NCI-H345 (cell line): ENCODE measurements at regions not wholly inside any gene's neighbourhood (a gene's known extent, or its start where the extent isn't known, plus 50 kb on each side); places are given as distances from the start of the nearest gene placed in this dataset.
"Not testable (repeated sequence)": the region's sequence is repeated elsewhere in the genome, so short reads cannot be mapped to it uniquely, and the experiment has no call there.

Source experiments
- DNase-seq: peaks from one replicate; lab custom pipeline; 2025; lab: John Stamatoyannopoulos, UW

GRCh38 chr20:53800418-53800817 is 206.8 kb upstream of the ZNF217 start:
- no peak for DNase-seq

GRCh38 chr20:53797085-53797484 is 203.4 kb upstream of the ZNF217 start:
- no peak for DNase-seq

DNA sequence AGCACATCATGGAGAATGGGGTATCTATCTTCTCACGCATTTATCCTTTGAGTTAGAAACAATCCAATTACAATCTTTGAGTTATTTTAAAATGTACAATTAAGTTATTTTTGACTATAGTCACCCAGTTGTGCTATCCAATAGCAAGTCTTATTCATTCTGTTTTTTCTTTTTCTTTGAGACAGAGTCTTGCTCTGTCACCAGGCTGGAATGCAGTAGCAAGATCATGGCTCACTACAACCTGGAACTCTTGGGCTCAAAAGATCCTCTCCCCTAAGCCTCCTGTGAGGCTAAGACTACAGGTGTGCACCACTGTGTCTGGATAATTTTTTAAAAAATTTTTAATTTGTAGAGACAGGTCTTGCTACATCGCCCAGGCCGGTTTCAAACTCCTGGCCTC is 201.5 kb upstream of the ZNF217 start:
- no peak for DNase-seq

GRCh38 chr20:53794529-53795115 is 201.0 kb upstream of the ZNF217 start:
- DNase-seq: no peak

DNA sequence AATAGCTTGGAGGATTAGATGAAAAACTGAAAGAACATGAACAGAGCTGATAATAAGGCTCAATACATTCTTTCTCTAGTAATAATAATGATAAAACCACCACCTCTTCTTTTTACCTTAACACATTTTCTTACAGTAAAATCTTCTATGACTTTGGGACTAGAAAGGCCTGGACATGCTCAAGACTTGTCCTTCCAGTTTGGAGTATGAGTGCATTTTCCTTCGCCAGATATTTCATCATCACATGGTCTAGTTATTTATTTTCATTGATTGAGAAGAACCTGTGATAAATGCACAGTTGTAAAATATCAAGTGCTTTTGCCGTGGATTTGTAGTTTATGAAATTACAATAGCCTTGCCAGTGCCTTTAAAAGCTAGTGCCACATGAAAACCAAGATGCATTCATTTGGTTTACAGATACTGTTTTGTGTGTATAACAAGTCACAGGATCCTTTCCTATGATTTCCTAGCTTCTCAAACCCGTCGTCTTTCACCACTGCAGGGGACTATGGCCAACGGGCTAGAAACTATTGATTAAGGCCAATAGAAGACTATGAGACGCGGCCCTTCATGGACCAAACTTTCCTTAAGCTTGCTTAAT is 200.2 kb upstream of the ZNF217 start:
- DNase-seq: no peak

GRCh38 chr20:53792946-53793536 is 199.4 kb upstream of the ZNF217 start:
- no peak for DNase-seq

- no peak for DNase-seq
Observed at GRCh38 chr20:53789989-53790675, 196.5 kb upstream of the ZNF217 start.

DNA sequence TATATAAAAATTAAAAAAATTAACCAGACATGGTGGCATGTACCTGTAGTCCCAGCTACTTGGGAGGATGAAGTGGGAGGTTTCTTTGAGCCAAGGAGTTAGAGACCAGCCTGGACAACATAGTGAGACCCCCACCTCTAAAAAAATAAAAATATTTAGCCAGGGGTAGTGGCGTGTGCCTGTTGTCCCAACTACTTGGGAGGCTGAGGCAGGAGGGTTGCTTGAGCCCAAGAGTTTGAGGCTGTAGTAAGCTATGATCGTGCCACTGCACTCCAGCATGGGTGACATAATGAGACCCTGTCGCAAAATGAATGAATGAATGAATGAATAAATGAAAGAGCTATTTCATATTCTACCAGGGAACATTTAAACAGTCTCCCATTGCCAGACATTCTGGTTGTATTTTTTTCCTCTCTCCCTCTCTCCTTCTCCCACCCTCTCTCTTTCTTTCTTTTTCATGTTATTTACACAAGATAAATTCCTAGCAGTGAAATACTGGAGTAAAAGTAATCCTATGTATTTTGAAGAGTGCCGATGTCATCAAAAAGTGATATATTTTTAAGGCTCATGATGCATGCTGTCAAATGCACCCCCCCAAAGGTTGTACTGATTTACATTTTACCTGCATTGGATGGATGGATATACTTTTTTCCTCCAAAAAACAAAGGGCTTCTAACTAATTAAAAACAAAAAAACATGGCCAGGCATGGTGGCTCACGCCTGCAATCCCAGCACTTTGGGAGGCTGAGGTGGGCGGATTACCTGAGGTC is 194.8 kb upstream of the ZNF217 start:
- no peak for DNase-seq

- DNase-seq: not testable (repeated sequence)
Observed at GRCh38 chr20:53787491-53787931, 193.9 kb upstream of the ZNF217 start.

DNA sequence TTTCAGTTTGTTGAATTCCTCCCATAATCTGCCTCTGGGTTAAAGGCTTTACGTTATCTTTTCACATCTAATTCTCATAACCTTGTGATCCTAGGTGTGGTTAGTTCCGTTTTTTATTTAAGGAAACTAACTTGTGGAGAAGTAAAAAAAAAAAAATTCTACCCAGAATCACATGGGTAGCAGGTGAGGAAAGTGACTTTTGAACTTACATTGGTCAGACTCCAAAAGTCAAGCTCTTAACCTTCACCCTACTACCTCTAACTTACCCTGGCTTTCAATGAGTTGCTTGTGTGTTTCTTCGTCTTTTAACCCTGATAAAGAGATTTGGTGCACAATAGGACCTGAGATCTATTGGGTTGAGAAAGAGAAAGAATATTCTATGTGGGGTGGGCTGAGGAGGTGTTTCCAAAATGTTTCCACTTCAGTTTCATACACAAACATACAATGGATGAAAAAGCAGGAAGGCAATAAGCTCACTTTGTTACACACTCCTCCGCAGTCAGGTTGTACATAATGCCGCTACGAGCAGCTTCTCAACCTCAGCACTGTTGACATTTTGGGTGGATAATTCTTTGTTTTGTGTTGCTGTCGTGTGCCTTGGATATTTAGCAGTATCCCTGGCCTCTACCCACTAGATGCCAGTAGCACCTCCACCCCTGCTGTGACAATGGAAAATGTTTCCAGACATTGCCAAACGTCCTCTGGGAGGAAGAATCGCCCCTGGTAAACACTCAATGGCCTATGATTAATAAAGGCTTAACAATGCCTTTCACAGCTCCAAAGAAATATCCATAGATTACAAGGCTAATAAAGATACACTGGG is 193.0 kb upstream of the ZNF217 start:
- DNase-seq: no peak

GRCh38 chr20:53786071-53786444 is 192.4 kb upstream of the ZNF217 start:
- DNase-seq: no peak

- no peak for DNase-seq
Observed at GRCh38 chr20:53785320-53785719, 191.7 kb upstream of the ZNF217 start.

DNA sequence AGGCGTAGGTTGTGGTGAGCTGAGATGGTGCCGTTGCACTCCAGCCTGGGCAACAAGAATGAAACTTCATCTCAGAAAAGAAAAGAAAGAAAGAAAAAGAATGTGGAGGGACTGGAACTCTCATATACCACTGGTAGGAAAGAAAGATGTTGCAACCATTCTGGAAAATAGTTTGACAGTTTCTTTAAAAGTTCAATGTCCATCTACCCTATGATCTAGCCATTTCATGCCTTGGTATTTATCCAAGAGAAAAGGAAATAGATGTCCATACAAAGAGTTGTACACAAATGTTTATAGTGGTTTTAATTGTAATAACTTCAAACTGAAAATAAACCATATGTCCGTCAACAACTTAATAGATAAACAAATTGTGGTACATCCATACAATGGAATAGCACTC is 190.1 kb upstream of the ZNF217 start:
- no peak for DNase-seq

GRCh38 chr20:53782612-53783246 is 189.1 kb upstream of the ZNF217 start:
- DNase-seq: no peak

DNA sequence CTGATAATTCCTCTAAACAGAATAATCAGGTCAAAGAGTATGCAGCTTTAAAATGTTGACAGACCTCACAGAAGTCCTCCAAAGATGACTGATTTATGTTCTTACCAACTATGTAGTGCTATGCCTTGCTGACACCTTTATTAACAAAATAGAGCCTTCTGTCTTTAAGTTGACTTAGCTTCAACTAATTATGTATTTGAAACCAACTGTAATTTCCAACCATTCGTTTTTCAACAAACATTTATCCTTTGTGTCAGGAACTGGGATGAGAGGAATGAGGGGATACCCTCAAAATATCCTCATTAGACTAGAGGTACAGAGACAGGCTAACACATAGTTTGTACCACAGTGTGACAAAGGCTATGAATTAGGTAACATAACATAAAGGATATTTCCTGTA is 186.2 kb upstream of the ZNF217 start:
- DNase-seq: no peak

DNA sequence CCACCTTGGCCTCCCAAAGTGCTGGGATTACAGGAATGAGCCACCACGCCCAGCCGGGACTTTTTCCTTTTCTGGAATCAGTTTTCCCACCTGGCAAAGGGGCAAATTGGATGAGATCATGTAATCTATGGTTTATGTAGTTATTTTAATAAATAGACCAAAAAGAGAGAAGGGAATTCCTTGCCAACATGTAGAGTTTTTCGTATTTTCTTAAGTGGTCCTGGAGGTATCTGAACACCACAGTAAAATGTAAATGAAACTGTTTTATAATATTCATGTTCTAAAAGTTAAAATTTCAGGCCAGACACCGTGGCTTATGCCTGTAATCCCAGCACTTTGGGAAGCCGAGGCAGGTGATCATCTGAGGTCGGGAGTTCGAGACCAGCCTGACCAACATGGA is 185.1 kb upstream of the ZNF217 start:
- no peak for DNase-seq

DNA sequence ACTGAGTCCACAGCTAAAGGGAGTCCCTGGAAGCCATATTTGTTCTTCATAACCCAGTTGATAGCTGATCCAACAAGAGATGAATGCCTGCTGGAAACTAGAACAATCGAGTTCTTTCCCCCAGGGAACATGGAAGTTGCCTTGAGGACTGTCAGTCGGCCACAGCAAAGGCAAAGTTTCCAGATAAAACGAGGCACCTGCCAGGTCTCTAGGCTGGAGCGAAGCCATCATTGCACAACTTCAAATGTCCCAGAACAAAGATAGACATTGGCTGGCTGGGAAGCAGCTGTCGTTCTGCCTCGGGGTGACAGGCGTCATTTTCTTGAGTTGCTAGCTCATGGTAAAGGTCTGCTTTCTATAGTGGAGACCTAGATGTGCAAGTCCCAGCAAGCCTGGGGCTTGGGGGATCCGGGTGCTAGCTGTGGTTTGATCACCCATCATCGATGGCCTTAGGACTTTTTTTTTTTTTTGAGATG is 184.4 kb upstream of the ZNF217 start:
- DNase-seq: no peak

GRCh38 chr20:53777402-53777801 is 183.8 kb upstream of the ZNF217 start:
- not testable (repeated sequence) for DNase-seq

DNA sequence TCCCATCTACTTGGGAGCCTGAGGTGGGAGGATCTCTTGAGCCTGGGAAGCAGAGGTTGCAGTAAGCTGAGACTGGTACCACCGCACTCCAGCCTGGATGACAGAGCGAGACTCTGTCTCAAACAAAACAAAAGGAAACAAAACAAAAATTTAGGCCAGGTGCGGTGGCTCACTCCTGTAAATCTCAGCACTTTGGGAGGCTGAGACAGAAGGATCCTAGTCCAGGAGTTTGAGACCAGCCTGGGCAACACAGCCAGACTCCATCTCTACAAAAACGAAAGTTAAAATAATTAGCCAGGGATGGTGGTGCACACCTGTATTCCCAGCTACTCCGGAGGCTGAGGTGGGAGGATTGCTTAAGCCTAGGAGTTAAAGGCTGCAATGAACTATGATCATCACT is 183.2 kb upstream of the ZNF217 start:
- no peak for DNase-seq

DNA sequence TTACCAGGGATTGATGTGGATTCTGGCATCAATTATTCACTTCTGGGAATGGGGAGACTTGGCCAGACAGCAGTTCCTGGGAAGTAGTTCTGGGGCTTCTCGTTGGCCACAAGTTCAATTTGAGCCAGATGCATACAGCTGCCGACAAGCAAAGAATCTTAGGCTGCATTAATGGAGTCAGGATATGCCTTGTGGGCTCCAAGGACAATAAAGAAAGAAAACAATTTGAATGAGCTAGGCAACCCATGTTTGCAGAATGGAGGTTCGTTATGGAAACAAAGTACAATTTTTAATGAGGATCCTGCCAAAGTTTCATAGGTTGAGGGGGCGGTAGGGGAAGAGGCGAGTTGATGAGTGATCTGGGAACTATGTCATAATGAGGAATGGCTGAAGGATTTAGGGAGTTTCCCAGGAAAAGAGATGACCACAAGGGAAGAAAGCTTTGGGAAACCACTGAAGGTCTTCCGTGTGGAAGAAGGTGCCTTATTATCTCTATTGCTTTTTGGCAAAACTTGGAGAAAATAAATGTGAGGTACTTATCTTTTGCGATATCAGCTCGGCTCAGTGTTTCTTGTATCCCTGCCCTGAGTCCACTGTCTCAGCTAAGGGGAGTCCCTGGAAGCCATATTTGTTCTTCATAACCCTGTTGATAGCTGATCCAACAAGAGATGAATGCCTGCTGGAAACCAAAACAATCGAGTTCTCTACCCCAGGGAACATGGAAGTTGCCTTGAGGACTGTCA is 181.0 kb upstream of the ZNF217 start:
- no peak for DNase-seq
